ENCODE measurements at regions not wholly inside any gene's neighbourhood (a gene's known extent, or its start where the extent isn't known, plus 50 kb on each side); places are given as distances from the start of the nearest gene placed in this dataset.
"Not testable (repeated sequence)": the region's sequence is repeated elsewhere in the genome, so short reads cannot be mapped to it uniquely, and the experiment has no call there.

- ATAC-seq: no peak
- TF ChIP-seq RARB (CRISPR knock-in tag; IDR thresholded peaks at IDR 0.05): no peak
- no peak for TF ChIP-seq GLIS3 (CRISPR knock-in tag; IDR thresholded peaks at IDR 0.05)
- TF ChIP-seq CSDC2 (CRISPR knock-in tag; IDR thresholded peaks at IDR 0.05): no peak
- no peak for TF ChIP-seq ARNTL (CRISPR knock-in tag; IDR thresholded peaks at IDR 0.05; ENCODE audit: borderline replicate concordance, low read depth)
- TF ChIP-seq TSHZ2 (CRISPR knock-in tag; IDR thresholded peaks at IDR 0.05): no peak
Measured at GRCh38 chr18:1435487-1435886, 530.8 kb downstream of the ADCYAP1 start.

GRCh38 chr18:1436199-1436598 is 531.5 kb downstream of the ADCYAP1 start:
- no peak for ATAC-seq
- no peak for TF ChIP-seq ZFP30 (CRISPR knock-in tag; IDR thresholded peaks at IDR 0.05)

- TF ChIP-seq TCF4 (CRISPR knock-in tag; IDR thresholded peaks at IDR 0.05; ENCODE audit: borderline replicate concordance) (no peak), ARNTL (CRISPR knock-in tag; IDR thresholded peaks at IDR 0.05; ENCODE audit: borderline replicate concordance, low read depth) (no peak), ZNF8 (CRISPR knock-in tag; IDR thresholded peaks at IDR 0.05) (no peak), RARB (CRISPR knock-in tag; IDR thresholded peaks at IDR 0.05) (no peak)
- ATAC-seq: no peak
Measured at GRCh38 chr18:1438458-1438910, 533.8 kb downstream of the ADCYAP1 start.

- no peak for ATAC-seq
- TF ChIP-seq TSHZ2 (CRISPR knock-in tag; IDR thresholded peaks at IDR 0.05) (no peak), BACH2 (CRISPR knock-in tag; IDR thresholded peaks at IDR 0.05; ENCODE audit: borderline replicate concordance) (no peak), TOX (CRISPR knock-in tag; IDR thresholded peaks at IDR 0.05; ENCODE audit: borderline replicate concordance) (no peak), CSDC2 (CRISPR knock-in tag; IDR thresholded peaks at IDR 0.05) (no peak), ZC3H10 (CRISPR knock-in tag; IDR thresholded peaks at IDR 0.05) (no peak), PATZ1 (CRISPR knock-in tag; IDR thresholded peaks at IDR 0.05; ENCODE audit: borderline replicate concordance) (no peak), ESRRG (CRISPR knock-in tag; IDR thresholded peaks at IDR 0.05) (no peak), ISL1 (CRISPR knock-in tag; IDR thresholded peaks at IDR 0.05) (no peak), CREB5 (CRISPR knock-in tag; IDR thresholded peaks at IDR 0.05; ENCODE audit: low read depth) (no peak), ZNF70 (CRISPR knock-in tag; IDR thresholded peaks at IDR 0.05) (no peak), ZNF8 (CRISPR knock-in tag; IDR thresholded peaks at IDR 0.05) (no peak), CSRNP3 (CRISPR knock-in tag; IDR thresholded peaks at IDR 0.05) (no peak), SNAI2 (CRISPR knock-in tag; IDR thresholded peaks at IDR 0.05) (no peak), ZFP30 (CRISPR knock-in tag; IDR thresholded peaks at IDR 0.05) (no peak), ZFP3 (CRISPR knock-in tag; IDR thresholded peaks at IDR 0.05) (no peak), RARB (CRISPR knock-in tag; IDR thresholded peaks at IDR 0.05) (no peak), ZNF565 (CRISPR knock-in tag; conservative IDR thresholded peaks at IDR 0.05; ENCODE audit: low read depth) (no peak), ARNTL (CRISPR knock-in tag; IDR thresholded peaks at IDR 0.05; ENCODE audit: borderline replicate concordance, low read depth) (no peak), GLIS3 (CRISPR knock-in tag; IDR thresholded peaks at IDR 0.05) (no peak), POU6F1 (CRISPR knock-in tag; IDR thresholded peaks at IDR 0.05; ENCODE audit: borderline replicate concordance, low read depth) (no peak)
Measured at GRCh38 chr18:1438967-1439366, 534.3 kb downstream of the ADCYAP1 start.

GRCh38 chr18:1444062-1444461 is 539.4 kb downstream of the ADCYAP1 start:
- ATAC-seq: not testable (repeated sequence)

Measured in SK-N-SH treated with all-trans-retinoic acid at 6 μM for 48 hours (cell line).